ENCODE measurements at regions not wholly inside any gene's neighbourhood (a gene's known extent, or its start where the extent isn't known, plus 50 kb on each side); places are given as distances from the start of the nearest gene placed in this dataset.

GRCh38 chr1:244346972-244347618, 104.6 kb downstream of the ADSS2 start:
- TF ChIP-seq POLR2A (IDR thresholded peaks at IDR 0.05): no peak
- TF ChIP-seq CTCF (IDR thresholded peaks at IDR 0.05): no peak

All from stomach (tissue), 4 donors.